SKM-1 (cell line): ENCODE measurements at regions not wholly inside any gene's neighbourhood (a gene's known extent, or its start where the extent isn't known, plus 50 kb on each side); places are given as distances from the start of the nearest gene placed in this dataset.

Experiments used
- DNase-seq: peaks from one replicate; lab custom pipeline; 2025; ENCODE audit not compliant: unreplicated experiment; lab: John Stamatoyannopoulos, UW

GRCh38 chr22:27260087-27260698, 541.4 kb downstream of the MN1 start:
- DNase-seq, result no peak

DNA sequence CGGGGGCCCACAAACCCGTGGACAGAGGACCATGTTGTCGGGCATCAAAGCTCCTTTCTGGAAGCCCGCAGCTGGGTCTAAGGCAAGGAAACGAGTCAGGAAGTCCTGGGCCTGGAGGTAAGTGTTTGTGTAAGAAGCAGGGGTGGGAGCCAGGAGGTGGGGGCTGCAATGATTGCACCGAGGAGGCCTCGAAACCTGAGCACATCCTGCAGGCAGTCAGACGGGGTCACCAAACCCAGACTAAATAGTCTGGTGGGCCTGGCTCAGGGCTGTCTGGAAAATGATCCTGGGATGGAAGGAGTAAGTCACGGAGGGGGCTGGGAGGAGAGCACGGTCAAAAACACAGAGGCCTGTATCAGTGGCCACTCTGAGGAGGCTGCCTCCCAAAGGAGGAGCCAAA, 539.2 kb downstream of the MN1 start:
- DNase-seq, result no peak

GRCh38 chr22:27264184-27264583, 537.4 kb downstream of the MN1 start:
- DNase-seq, result no peak

DNA sequence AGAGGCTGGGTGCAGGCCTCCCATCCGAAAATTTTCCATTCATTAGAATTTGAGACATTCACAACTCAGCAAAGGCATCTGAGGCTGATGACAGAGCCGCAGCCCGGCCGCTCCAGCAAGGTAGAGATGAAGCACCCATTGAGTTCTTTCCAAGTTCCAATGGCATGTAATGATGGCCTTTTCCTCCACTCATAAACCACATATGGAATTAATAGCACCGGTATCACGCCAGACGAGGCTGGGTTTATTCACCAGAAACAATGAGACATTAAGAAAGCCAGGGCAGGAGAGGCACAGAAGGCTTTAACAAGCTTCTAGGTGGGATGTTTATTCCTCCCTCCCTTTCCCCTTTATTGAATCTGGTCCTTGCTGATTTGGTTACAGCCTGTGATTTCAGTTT, 534.4 kb downstream of the MN1 start:
- no peak for DNase-seq

- no peak for DNase-seq
These were observed 531.6 kb downstream of the MN1 start for GRCh38 chr22:27269751-27270543.

GRCh38 chr22:27270818-27271510, 530.6 kb downstream of the MN1 start:
- no peak for DNase-seq

DNA sequence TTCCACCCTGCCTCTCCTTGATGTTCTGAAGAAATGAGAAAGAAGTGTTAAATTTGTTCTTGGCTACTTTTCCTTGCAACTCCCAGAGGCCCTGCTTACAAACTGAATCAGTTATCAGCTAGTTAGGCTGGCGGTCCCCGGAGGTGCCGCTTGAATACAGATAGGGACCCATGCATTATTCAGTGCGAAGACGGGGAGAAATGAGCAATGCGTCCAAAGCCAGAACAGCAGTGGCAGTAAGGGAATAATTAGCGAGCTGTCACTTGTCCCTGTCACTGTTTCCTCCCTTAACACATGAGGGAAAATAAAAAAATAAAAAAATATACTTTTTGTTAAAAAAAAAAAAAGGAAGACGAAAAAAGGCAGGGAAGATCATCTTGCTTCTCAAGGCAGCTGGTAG, 528.1 kb downstream of the MN1 start:
- no peak for DNase-seq

DNA sequence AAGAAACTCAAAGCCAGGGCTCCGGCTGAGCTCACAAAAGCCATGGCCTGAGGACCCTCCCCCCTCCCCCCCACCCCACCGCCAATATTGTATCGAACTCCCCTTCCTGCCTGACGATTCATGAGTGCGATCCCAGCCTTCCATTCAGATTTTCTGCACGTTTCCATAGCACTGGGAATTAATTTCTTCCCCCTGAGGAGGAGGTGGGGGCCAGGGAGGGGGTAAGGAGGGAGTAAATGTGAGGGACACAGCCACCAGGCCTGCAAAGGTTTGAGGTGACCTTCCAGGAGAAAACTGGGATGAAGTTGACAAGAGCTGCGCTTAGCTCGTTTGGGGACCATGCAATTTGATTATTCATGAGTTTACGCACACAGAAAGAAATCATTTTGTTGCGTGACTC, 527.7 kb downstream of the MN1 start:
- no peak for DNase-seq

DNA sequence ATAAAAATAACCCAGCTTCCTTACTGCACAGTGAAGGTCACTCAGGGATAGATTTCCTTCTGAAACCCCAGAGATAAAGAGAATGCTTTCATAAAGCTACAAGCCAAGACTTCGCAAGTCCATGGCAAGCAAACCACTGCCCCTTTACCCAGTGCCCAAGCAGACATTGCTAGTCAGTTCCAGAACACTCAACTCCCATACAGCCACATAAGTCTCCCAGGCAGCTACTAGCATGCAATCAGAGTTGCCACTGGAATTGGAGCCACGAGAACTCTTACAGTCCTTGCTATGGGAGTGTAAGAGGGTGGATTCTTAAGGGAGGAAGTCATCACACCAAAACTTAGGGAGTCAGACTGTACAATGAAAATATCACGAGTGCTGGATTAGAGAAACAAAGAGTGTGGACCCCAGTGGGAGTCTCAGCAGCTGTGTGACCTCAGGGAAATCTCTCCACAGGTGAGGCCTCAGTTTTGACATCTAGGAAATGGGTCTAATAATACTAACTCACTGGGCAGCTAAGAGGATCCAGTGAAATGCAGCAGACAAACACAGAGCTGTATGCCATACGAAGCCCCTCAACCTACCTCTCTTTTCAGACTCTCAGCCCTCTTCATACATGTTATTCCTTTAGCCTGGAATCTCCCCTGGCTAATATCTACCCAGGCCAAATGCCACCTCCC, 526.6 kb downstream of the MN1 start:
- DNase-seq, result no peak

DNA sequence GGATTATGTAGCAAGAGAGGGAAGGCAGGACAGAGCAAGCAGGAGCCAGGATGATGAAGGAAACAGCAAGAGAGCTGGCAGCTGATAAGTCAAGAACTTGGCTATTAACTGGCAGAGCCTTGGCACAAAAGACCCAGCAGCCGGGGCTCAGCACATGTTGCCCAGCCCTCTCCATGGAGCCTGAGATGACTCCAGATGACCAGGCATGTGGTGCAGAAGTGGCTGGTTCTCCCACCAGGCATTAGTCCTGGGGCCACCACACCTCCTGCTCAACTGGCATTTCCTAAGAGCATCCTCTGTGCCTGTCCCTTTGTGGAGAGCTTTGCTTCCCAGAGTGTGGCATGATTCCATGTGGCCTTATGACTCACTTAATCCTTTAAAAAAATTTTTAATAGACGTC, 522.6 kb downstream of the MN1 start:
- DNase-seq, result no peak

GRCh38 chr22:27283240-27283639, 518.3 kb downstream of the MN1 start:
- no peak for DNase-seq

GRCh38 chr22:27283714-27284113, 517.8 kb downstream of the MN1 start:
- no peak for DNase-seq

- no peak for DNase-seq
These were observed 517.2 kb downstream of the MN1 start for GRCh38 chr22:27284324-27284723.

GRCh38 chr22:27286711-27287110, 514.8 kb downstream of the MN1 start:
- no peak for DNase-seq

DNA sequence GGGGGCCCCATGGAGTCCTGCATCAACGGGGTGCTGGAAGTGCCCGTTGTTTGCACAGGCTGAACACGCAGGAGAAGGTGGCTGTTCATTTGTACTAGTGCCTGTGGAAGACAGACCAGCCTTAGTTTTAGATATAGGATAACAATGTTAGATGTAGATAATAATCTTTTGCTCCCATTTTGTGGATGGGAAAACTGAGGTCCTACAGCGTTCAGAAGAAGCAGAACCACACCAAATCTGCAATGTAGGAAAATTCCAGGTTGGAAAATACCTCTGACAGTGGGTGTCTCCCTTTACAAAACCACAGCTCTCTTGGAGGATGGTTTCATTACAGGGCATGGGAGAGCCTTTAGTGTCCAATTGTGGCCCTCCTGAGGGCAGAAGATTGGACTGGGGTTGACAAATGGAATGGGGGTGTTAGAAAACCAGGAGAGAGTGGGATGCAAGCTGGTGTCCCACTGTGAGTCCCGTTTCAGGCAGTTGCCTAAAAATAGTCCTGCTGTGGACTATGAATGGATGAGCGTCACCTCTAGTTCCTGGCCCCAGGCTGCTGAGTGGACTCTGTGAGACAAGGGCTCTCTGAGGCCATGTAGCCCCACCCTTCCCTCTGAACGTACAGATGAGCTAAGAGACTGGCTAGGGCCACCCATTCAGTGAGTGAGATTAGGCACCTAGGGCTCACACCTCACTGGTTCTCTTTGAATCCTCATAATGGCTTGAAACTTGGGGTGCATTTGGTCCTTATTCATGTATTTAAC, 508.8 kb downstream of the MN1 start:
- DNase-seq, result no peak

- no peak for DNase-seq
These were observed 507.7 kb downstream of the MN1 start for GRCh38 chr22:27293721-27294445.

DNA sequence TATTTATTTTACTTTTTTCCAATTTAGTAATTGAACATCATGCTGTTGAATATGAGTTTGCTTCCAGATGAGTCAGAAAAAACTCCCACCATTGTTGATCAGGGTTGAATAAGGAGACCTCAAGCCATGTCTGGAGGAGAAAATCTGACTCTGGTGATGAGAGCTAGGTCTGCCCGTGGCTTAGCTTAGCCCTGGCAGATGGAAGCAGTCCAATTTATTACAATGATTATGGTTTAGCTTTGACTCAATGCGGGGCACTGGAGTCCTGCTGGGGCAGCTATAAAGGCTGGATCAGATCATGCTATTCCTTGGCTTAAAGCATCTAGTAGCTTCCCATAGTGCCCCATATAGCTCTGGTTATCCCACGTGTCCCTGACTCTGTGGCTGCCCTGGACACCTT, 506.5 kb downstream of the MN1 start:
- no peak for DNase-seq

- DNase-seq, result no peak
These were observed 506.0 kb downstream of the MN1 start for GRCh38 chr22:27295605-27296004.

DNA sequence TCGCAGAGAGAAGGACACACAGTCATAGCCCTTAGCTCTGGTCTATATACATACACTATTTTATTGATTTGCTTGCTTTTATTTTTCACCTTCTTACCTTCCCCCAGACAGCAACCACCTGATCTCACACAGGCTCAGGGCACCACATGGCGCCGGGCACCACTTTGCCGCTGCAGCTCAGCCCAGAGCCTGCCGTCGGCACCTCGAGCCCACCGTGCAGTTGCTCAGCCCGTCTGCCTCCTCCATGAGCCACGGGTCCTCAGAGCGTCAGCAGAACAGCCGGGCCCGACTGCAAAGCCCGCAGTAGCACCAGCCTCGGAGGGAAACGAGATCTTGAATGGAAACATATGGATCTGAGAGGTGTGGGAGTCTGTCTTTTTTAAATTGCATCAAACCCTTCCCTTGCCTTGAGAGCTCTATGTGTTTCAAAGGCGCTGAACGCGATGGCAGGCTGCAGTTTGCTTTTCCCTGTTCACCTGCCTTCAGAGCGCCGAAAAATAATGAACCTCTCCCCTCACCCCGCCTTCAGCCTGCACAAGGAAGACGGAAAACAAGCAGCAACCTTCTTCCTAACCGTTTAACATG, 505.4 kb downstream of the MN1 start:
- DNase-seq, result no peak

- no peak for DNase-seq
These were observed 504.4 kb downstream of the MN1 start for GRCh38 chr22:27297125-27297524.
